Skeletal muscle cell (primary cell): ENCODE measurements at regions not wholly inside any gene's neighbourhood (a gene's known extent, or its start where the extent isn't known, plus 50 kb on each side); places are given as distances from the start of the nearest gene placed in this dataset.
"Not testable (repeated sequence)": the region's sequence is repeated elsewhere in the genome, so short reads cannot be mapped to it uniquely, and the experiment has no call there.

Source experiments
- DNase-seq: peaks from one replicate; pipeline ENCODE4 v3.0.0-alpha.2; 2010; ENCODE audit warnings: low read depth
- H3K4me3 ChIP-seq: 2 replicates; pipeline ENCODE4 v1.5.1; 2011; ENCODE audit warnings: low read depth, mild to moderate bottlenecking, control low read depth, low read length, moderate library complexity

DNA sequence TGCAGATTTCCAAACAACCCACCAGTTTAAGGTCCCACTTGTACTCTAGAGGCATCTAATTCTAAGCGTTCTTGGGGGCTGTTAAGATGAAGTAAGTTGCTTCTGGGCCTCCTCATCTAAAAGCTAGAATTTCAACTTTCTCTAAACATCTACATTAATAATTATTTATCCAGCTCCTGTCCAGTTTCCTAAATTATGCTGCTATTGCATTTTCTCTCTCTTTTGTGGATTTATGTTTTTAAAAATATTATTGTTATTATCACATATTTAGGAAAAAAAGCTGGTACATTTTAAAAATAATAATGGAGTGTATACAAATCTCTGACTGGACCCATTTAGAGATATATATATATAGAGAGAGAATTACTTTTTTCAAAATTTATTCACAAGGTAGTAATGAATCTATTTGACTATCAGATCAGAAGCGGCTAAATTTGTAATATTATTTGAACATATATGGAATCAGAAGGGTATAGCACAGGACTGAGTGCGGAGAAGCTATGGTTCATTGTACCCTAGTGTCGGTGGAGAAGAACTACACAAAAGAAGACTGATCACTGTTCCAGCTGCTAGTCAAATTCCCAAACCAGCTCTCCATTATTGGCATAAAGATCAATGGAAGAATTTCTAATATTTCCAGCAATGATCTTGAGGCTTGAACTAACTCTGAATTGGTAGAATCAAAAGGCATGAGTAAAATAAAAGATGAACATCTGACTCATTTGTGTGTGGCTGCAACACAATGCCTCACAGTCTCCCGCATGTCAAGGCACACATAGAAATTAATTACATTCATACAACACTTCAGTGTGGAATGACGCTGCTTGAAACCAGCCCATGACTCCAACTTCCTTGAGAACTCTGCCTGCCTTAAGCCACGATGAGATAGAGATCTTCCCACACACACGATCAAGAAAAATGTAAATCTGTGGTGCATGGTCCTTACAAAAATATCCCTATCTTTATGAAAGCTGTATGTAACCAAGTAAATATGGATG is 433.4 kb upstream of the OR4E1 start:
- no peak overlapping the region for H3K4me3 ChIP-seq
- DNase-seq, result no peak

DNA sequence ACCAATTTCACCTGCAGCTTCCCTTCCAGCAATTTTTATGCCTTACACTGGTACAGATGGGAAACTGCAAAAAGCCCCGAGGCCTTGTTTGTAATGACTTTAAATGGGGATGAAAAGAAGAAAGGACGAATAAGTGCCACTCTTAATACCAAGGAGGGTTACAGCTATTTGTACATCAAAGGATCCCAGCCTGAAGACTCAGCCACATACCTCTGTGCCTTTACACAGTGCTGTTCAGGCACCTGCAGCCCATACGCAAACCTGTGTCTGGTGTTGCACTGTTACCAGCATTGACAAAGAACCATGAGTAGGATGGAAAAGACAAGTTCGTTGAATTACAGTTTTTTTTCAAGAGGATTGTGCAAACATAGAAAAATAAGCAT is 432.0 kb upstream of the OR4E1 start:
- H3K4me3 ChIP-seq, result no peak overlapping the region
- DNase-seq, result no peak

DNA sequence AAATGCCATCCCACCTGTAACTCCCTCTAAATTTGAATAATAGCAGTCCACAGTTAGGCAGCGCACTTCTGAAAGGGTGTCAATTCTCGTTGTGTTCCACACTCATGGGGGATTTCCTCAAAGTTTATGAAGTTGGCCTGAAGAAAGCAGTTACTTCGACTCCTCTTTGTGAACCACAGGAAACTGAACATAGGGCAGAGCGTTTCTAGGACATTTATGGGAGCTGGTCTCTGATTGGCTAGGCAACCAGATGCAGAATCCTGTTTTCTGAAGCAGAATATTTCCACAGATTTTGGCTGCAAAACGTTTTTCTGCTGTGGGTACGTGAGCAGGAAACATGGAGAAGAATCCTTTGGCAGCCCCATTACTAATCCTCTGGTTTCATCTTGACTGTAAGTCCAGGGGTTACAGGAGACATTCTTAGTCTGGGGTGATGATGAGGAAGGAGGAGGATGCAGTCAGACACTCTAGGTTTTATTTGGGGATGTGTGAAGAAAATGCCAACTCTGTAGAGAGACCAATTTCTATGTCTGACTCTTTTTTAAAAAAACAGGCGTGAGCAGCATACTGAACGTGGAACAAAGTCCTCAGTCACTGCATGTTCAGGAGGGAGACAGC is 431.5 kb upstream of the OR4E1 start:
- no peak overlapping the region for H3K4me3 ChIP-seq

DNA sequence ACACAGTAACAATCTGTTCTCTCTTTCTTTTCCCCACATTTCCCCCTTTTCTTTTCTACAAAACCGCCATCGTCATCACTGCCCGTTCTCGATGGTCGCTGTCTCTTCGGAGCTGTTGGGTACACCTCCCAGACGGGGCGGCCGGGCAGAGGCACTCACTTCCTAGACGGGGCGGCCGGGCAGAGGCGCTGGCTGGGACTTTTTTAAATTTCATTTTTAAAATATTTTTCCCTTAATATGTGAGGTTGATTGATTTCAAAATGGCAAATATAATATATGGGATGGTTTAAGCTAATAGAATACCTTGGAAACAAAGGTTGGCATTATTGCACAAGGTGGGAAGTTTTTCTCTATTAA is 427.1 kb upstream of the OR4E1 start:
- not testable (repeated sequence) for H3K4me3 ChIP-seq, DNase-seq

More for the DNA sequence above, 431.5 kb upstream of the OR4E1 start:
- DNase-seq, result no peak

DNA sequence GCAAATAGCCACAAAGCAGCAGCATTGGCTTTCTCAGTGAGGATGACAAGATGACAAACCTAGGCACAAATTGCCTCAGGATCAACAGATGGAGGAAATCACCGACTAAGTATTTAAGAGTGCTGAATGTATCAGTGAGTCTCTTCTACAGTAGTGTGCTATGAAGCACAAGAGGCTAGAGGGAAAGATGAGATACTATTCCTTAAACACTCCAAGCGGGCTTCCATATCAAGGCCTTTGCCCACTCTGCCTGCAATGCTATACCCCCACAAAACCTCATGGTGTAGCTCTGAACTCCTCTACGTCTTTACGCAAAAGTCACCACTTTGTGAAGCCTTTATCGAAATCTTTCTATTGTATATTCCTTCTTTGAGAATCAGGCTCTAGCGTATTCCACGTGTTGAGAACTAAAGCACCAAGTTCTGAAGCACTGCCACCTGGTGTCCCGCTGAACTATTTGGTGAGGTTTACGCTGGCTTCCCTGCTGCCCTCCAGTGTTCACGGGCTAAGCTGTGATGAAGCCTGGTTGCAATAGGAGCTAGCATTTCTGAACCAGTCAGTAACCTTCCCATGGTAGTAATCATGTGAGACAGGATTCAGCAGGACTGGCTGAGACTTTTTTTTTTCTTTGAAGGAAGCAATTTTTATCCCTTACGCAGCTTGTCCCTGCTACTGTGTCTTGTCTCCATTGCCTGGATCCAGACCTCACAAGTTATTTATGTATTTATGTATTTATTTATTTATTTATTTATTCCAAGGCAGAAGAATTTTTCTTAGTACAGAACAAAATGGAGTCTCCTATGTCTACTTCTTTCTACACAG is 426.5 kb upstream of the OR4E1 start:
- no peak for DNase-seq
- H3K4me3 ChIP-seq, result no peak overlapping the region

DNA sequence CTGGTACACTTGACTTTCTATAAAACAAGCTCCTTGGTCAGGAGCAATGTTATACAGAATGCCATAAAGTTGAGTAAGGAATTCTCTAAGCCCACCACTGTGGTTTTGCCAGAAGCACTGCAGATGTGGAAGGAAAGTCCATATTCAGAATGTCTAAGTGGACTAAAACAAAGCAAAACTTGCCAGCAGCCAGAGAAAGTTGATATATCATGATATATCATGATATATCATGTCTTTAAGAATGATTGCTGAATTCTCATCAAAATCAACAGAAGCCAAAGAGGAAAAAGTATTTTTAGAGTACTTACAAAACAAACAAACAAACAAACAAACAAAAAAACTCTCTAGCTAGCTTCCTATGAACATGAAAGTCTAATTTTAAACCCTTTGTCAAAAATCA is 424.8 kb upstream of the OR4E1 start:
- DNase-seq, result no peak
- no peak overlapping the region for H3K4me3 ChIP-seq

DNA sequence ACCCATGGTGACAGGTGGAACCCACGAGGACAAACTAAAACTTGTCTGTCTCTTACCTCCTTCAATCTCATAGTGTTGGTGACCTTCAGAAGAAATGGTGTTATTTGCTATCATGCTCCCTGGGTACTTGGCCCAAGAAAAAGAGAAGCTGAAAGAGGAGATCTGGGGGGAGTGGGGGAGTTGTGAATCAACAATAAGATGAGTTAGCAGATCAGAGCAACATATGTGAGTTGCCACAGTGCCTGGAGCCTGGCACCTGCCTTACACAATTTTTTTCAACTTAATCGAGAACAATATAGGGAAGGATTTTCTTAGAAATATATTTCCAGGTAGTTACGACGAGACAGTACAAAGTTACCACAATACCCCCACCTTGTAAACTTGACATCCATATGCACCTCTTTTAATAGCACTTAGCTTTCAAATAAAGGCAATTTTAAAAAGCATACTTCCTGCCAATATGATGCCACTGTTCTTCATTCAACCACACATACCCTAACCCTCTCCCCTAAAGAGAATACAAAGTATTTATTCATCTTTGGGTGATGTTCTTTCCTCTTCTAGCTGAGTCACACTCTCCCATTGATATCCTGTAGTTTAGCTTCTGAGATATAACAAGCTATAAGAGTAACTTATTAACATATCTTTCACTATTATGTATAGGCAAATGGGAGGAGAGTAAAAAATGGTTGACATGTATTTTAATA is 424.1 kb upstream of the OR4E1 start:
- H3K4me3 ChIP-seq, result no peak overlapping the region
- no peak for DNase-seq

DNA sequence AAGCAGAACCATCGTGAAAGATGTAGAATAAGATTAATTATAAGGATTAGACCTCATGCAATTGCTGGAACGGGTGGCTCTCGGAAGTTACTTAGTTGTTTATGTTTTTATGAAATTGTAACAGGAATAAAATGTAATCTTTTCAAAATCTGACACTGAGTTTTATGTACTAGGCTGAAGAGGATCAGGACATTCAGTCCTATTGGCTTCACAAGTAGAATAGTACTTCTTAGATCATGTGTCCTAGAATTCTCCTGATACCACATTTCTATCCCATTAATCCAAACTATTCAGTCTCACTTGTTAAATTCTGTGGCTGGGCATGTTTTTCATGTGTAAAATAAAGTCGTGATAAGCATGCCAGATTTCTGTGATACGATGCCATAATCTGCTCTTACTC is 423.5 kb upstream of the OR4E1 start:
- no peak overlapping the region for H3K4me3 ChIP-seq
- DNase-seq, result no peak

DNA sequence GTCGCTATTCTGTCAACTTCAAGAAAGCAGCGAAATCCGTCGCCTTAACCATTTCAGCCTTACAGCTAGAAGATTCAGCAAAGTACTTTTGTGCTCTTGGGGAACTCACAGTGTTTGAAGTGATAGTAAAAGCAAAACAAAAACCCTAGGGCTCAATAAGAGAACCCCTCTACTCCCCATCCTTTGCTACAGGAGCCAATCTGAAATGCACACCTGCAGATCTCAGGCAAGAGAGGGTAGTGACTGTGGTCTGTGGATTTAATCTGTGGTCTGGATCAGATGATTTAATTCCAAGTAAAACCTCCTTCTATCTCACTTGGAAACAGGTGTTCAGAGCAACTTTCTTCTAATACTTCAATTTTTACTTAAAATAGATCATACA is 422.9 kb upstream of the OR4E1 start:
- no peak for DNase-seq

DNA sequence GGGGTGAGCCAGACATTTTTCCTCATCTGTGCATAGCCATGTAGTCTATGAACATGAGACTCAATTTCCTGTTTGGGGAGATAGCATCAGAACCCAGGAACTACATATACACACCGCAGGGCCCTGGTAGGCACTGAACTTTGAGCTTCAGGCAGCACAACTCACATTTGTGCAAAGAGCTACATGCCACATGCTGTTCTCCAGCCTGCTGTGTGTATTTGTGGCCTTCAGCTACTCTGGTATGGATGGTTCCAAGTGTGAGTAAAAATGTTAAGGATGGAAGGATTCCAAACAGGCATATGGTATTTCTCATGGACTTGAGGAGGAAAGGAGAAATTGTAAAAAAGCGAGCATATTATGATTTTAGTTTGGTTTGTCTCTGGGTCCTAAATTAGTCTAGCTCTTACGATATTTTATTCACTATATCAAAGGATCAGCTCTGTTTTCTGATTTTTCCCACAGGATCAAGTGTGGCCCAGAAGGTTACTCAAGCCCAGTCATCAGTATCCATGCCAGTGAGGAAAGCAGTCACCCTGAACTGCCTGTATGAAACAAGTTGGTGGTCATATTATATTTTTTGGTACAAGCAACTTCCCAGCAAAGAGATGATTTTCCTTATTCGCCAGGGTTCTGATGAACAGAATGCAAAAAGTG is 422.4 kb upstream of the OR4E1 start:
- no peak for DNase-seq
- no peak overlapping the region for H3K4me3 ChIP-seq

More for the DNA sequence above, 422.9 kb upstream of the OR4E1 start:
- no peak overlapping the region for H3K4me3 ChIP-seq

DNA sequence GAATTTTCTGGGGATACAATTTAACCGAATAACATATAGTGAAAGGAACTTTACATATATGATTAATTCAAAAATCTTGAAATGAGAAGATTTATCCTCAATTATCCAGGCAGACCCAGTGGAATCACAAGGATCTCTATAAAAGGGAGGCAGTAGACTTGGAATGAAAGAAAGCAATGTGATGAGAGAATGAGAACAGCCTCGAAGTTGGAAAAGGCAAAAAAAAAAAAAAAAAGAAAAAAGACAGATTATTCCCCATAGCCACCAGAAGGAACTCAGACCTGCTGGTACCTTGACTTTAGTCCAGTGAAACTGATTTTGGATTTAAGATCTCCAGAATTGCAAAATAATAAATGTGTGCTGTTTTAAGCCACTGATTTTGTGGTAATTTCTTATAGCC is 416.3 kb upstream of the OR4E1 start:
- no peak overlapping the region for H3K4me3 ChIP-seq
- DNase-seq, result no peak

DNA sequence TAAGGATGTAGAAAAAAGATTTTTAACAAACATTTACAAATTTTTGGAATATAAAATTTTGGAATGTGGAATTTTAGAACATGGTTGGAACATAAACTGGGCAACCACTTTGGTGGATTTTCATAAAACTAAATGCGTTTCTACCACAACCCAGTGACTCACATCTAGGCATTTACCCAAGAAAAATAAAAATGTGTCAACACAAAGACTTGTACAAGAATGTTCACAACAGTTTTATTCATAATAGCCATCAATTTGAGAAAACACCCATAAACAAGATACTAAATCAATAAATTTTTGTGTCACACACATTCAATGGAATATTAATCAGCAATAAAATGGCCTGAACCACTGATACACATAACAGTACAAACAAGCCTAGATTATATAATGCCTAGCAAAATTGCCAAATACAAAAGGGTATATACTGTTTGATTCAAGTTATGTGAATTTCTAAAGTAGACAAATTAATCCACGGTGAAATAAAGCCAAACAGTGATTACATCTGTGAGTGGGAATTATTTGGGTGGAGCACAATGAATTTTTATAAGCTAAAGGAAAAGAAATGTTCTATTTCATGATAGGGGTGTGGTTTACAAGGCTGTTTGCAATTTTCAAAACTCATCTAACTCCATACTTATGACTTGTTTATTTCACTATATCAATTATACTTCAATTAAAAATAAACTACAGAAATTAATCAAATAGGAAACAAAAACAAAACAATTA is 415.2 kb upstream of the OR4E1 start:
- no peak overlapping the region for H3K4me3 ChIP-seq
- no peak for DNase-seq

DNA sequence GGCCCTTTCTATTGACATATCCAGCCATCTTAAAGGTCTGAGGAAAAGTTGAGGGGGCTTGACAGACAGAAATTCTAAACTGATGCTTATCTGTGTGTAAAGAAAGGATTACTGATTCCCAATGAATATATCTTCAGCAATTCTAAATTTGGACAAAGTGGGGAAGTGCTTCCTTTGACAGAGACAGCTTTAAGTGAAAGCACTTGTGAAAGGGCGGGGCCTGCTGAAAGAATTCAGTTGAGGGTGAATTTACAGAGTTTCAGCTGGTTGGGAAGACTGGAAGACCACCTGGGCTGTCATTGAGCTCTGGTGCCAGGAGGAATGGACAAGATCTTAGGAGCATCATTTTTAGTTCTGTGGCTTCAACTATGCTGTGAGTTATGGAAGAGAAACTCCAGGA is 412.5 kb upstream of the OR4E1 start:
- DNase-seq, result no peak
- H3K4me3 ChIP-seq, result no peak overlapping the region

DNA sequence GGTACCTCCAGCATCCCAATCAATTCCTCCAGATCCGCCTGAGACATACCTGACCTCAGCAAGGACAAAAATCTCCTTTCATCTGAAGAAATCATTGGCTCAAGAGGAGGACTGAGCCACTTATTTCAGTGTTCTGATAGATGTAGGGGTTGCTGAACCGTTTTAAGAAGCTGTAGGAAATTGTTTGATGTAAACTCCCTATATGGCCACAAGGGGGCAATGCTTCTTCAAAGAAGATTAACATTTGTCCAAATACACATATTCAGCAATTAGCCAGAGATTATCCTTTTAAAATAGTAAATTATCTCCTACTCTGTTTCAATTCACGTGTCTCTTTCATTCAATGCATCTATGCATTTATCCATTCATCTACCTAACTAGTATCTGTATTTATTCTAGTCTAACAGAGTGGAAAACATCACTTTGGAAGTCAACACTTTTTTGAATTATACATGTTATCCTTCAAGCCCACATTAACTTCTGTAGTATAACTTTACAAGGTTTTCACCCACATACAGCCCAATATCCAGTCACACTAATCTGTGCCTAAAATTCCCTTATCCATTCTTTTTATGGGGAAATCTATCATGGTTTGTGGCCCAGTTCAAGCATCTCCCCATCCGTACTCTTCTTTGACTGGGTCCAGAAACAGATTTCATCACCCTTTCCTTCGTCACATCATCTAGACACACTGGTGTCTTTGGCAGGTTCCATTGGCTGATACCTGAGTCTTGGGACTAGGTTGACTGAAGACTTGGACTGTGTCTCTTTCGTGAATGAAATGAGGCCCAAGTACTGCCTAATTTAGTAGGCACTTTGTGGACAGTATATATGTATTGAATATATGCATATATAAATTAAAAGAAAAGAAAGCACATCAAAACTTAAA is 411.0 kb upstream of the OR4E1 start:
- no peak for DNase-seq
- H3K4me3 ChIP-seq, result no peak overlapping the region

DNA sequence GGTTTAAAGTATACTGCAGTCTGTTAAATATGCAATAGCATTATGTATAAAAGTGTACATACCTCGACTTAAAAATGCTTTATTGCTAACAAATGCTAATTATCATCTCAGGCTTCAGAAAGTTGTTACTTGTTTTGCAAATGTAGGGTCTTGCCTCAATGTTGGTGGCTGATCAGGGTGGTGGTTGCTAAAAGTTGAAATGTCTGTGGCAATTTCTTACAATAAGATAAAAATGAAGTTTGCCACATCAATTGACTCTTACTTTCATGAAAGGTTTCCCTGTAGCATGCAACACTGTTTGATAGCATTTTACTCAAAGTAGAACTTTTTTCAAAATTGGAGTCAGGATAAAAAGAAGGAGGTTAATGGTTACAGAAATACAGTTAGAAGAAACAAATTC is 407.7 kb upstream of the OR4E1 start:
- no peak overlapping the region for H3K4me3 ChIP-seq
- no peak for DNase-seq

DNA sequence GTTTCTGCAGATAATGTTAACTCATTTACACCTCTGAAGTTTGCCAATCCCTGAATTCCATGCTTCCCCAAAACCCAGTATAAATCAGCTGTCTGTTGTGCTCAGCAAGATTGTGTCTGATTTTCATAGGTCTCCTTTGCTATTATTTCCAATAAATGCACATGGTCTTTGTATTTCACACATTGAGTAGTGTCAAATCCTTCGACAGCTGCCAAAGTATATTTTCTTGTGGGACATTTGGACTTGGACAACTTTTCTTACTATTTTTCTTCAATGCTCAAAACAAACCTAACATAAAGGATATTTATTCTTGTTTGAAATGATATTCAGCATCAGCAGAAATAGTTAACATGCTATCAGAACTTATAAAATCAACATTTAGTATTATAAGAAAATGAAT is 406.1 kb upstream of the OR4E1 start:
- H3K4me3 ChIP-seq, result no peak overlapping the region
- DNase-seq, result no peak

DNA sequence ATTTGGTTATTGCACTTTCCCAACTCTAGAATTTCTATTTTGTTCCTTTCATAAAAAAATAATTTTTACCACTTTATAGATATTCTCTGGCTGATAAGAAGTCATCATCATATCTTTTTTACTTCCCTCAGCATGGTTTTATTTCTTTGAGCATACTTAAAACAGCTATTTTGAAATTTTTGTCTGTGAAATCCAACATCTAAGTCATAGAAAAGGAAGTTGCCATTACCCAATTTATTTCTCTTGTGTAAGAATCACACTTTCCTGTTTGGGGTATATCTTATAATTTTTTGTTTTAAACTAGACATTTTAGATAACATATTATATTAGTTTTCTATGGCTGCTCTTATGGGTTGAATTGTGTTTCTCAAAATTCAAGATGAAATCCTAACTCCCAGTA is 400.2 kb upstream of the OR4E1 start:
- no peak for DNase-seq
- no peak overlapping the region for H3K4me3 ChIP-seq

DNA sequence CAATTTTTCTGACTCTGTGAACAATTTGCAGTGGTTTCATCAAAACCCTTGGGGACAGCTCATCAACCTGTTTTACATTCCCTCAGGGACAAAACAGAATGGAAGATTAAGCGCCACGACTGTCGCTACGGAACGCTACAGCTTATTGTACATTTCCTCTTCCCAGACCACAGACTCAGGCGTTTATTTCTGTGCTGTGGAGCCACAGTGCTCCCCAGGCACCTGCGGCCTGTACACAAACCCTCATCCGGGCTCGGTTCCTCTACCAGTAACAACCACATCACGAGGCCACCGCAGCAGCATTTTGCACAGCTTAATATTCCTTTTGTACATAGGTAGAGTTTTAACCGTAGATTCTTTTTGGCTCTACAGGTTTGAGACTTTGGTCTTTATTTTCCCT is 397.4 kb upstream of the OR4E1 start:
- no peak overlapping the region for H3K4me3 ChIP-seq

More for the DNA sequence above, 397.4 kb upstream of the OR4E1 start:
- no peak for DNase-seq
